ENCODE measurements at regions not wholly inside any gene's neighbourhood (a gene's known extent, or its start where the extent isn't known, plus 50 kb on each side); places are given as distances from the start of the nearest gene placed in this dataset.

- TF ChIP-seq PBX2 (CRISPR knock-in tag; IDR thresholded peaks at IDR 0.05; ENCODE audit: low read depth) (no peak), PBX2 (tag; conservative IDR thresholded peaks at IDR 0.05; ENCODE audit: low read depth) (peak; percentile 79), EGR1 (conservative IDR thresholded peaks at IDR 0.05) (peak; percentile 38; the same call in 1 of the 2 replicates)
Observed at GRCh38 chr7:73976761-73977618, 51.0 kb upstream of the ELN start (continued).

GRCh38 chr7:73977619-73978618 lies 50.1 kb upstream of the ELN start:
- WGBS (ENCODE audit: insufficient coverage, low coverage, missing lambda C conversion rate), result 13% methylated on average over 23 of the region's 23 CpGs
- BruUV-seq (replicated peaks), result no TSS peak
- ATAC-seq (no peak), FAIRE-seq (no peak), DNase-seq (ENCODE audit: extremely low read depth in 1 of 4, low spot score in 3 of 4) (no peak)
- H3K9me3 ChIP-seq (replicated peaks; ENCODE audit: control insufficient read depth, insufficient read depth, low read depth, low read length), result no peaks in the 10 kb centered on the region
- H4K20me1 ChIP-seq (replicated peaks; ENCODE audit: control insufficient read depth, insufficient read depth, low read length), result peaks cover 14% of the 10 kb centered on the region
- no peaks in the 10 kb centered on the region for H3K9me1 ChIP-seq (ENCODE audit: control insufficient read depth, insufficient read depth, low read length)
- H3K4me3 ChIP-seq, result no peak overlapping the region
- no peak overlapping the region for H3K27ac ChIP-seq (ENCODE audit: extremely low read depth, low read depth, low read length)
- no peaks in the 10 kb centered on the region for H3K36me3 ChIP-seq (ENCODE audit: control insufficient read depth, insufficient read depth, low read length)
- peaks cover 34 to 77% of the 10 kb centered on the region in 2 experiments for H3K27me3 ChIP-seq (ENCODE audit: control insufficient read depth in 2 of 2, insufficient read depth in 2 of 2, low read length in 2 of 2)
- H3K79me2 ChIP-seq (ENCODE audit: control insufficient read depth, insufficient read depth, low read length), result no peaks in the 10 kb centered on the region
- POLR2A ChIA-PET, result interaction anchor here (0.5 kb wide), 1 partner anchor 60 kb away, joined by 7 read pairs; no protein-coding TSS in a partner anchor
- peaks cover 0 to 9% of the 10 kb centered on the region in 2 experiments; a peak in 1 of 5 replicates for H3K4me1 ChIP-seq (replicated peaks in 1 of 2; ENCODE audit: control insufficient read depth in 2 of 2, insufficient read depth in 2 of 2, low read length in 2 of 2)
- TF ChIP-seq PKNOX1 (IDR thresholded peaks at IDR 0.05) (0 out of 2 replicates have a peak, but pooled peaks have one; percentile 22), JUN (IDR thresholded peaks at IDR 0.05; ENCODE audit: borderline replicate concordance, low read depth, low read length) (no peak), JUN (CRISPR knock-in tag; IDR thresholded peaks at IDR 0.05; ENCODE audit: borderline replicate concordance) (0 out of 2 replicates have a peak, but pooled peaks have one; percentile 37), PHB2 (IDR thresholded peaks at IDR 0.05; ENCODE audit: low read depth) (no peak), EGR1 (conservative IDR thresholded peaks at IDR 0.05) (no peak), TEAD1 (CRISPR knock-in tag; IDR thresholded peaks at IDR 0.05) (0 out of 4 replicates have a peak, but pooled peaks of 1 of the 2 experiments have one; percentile 24), ARID2 (IDR thresholded peaks at IDR 0.05) (0 out of 2 replicates have a peak, but pooled peaks have one; percentile 44), KDM1A (IDR thresholded peaks at IDR 0.05) (peak in 1 of 2 experiments; percentile 87; a peak in 2 of 4 replicates), ATF7 (IDR thresholded peaks at IDR 0.05) (no peak), MAX (CRISPR knock-in tag; IDR thresholded peaks at IDR 0.05) (peak; percentile 54; the same call in 1 of the 2 replicates)
- CTCF ChIA-PET (ENCODE audit: low intra/inter-chr PET ratio), result no interaction called here
- H3K4me2 ChIP-seq (ENCODE audit: insufficient read depth, low read length), result no peak overlapping the region
- H3K9ac ChIP-seq (ENCODE audit: insufficient read depth in 1 of 2, low read depth in 2 of 2, low read length in 2 of 2), result no peak overlapping the region
- intact Hi-C loops (cut with micrococcal nuclease) (no loop called here), in situ Hi-C loops (cut with MboI) (no loop called here)
- H2AFZ ChIP-seq (ENCODE audit: low read depth, low read length), result no peak overlapping the region
